H9 (cell line): ENCODE measurements at regions not wholly inside any gene's neighbourhood (a gene's known extent, or its start where the extent isn't known, plus 50 kb on each side); places are given as distances from the start of the nearest gene placed in this dataset.

ENCODE experiments used
- DNase-seq: peaks from one replicate; pipeline ENCODE4 v3.0.0-alpha.2; 2017
- H2AFZ ChIP-seq: one replicate; pipeline ENCODE4 v1.6.1; 2013; ENCODE audit warnings: mild to moderate bottlenecking, low read length, control low read depth, moderate library complexity
- H2AK5ac ChIP-seq: 2 replicates; pipeline ENCODE4 v1.6.1; 2013; ENCODE audit warnings: low read length, control low read depth, mixed read lengths; ENCODE audit not compliant: insufficient read length
- H2BK120ac ChIP-seq: one replicate; pipeline ENCODE4 v1.6.1; 2013; ENCODE audit warnings: low read depth, mild to moderate bottlenecking, low read length, control low read depth, inconsistent platforms; ENCODE audit not compliant: poor library complexity, severe bottlenecking
- H2BK12ac ChIP-seq: 2 replicates; pipeline ENCODE4 v1.6.1; 2013; ENCODE audit warnings: low read length, control low read depth, mixed read lengths, low read depth; ENCODE audit not compliant: insufficient read length
- H2BK15ac ChIP-seq: 2 replicates; pipeline ENCODE4 v1.6.1; 2013; ENCODE audit warnings: low read depth, low read length, control low read depth
- H2BK20ac ChIP-seq: one replicate; pipeline ENCODE4 v1.6.1; 2013; ENCODE audit warnings: low read depth, mild to moderate bottlenecking, low read length, control low read depth, inconsistent platforms; ENCODE audit not compliant: poor library complexity, severe bottlenecking
- H2BK5ac ChIP-seq: 2 replicates; pipeline ENCODE4 v1.6.1; 2013; ENCODE audit warnings: low read length, control low read depth, mixed read lengths; ENCODE audit not compliant: insufficient read length
- H3K14ac ChIP-seq: 2 replicates; pipeline ENCODE4 v1.6.1; 2013; ENCODE audit warnings: low read length, control low read depth; ENCODE audit not compliant: insufficient read depth
- H3K18ac ChIP-seq: 2 replicates; pipeline ENCODE4 v1.6.1; 2013; ENCODE audit warnings: low read depth, mild to moderate bottlenecking, mixed read lengths, low read length, control low read depth; ENCODE audit not compliant: insufficient read length
- H3K23ac ChIP-seq: 2 replicates; pipeline ENCODE4 v1.6.1; 2013; ENCODE audit warnings: low read length, control low read depth, mixed read lengths, low read depth; ENCODE audit not compliant: insufficient read length
- H3K23me2 ChIP-seq: 2 replicates; pipeline ENCODE4 v1.6.1; 2013; ENCODE audit warnings: low read depth, mild to moderate bottlenecking, mixed read lengths, low read length, control low read depth; ENCODE audit not compliant: insufficient read length, poor library complexity, severe bottlenecking
- H3K27ac ChIP-seq: 2 replicates; pipeline ENCODE4 v1.5.1; 2013; ENCODE audit warnings: low read length, control low read depth, mixed read lengths, low read depth; ENCODE audit not compliant: insufficient read length
- H3K27me3 ChIP-seq: 2 replicates; pipeline ENCODE4 v1.6.1; 2013; ENCODE audit warnings: low read length, control low read depth, inconsistent platforms; ENCODE audit not compliant: insufficient read depth
- H3K4ac ChIP-seq: 2 replicates; pipeline ENCODE4 v1.6.1; 2013; ENCODE audit warnings: low read depth, mild to moderate bottlenecking, control low read depth, inconsistent platforms, low read length, moderate library complexity
- H3K4me1 ChIP-seq: 2 replicates; pipeline ENCODE4 v1.6.1; 2013; ENCODE audit warnings: low read length, control low read depth, inconsistent platforms; ENCODE audit not compliant: insufficient read depth
- H3K4me2 ChIP-seq: 2 replicates; pipeline ENCODE4 v1.6.1; 2013; ENCODE audit warnings: low read length, control low read depth, mixed read lengths; ENCODE audit not compliant: insufficient read length, insufficient read depth
- H3K56ac ChIP-seq: 2 replicates; pipeline ENCODE4 v1.6.1; 2013; ENCODE audit warnings: low read depth, mild to moderate bottlenecking, mixed read lengths, low read length, control low read depth; ENCODE audit not compliant: insufficient read length
- H3K79me1 ChIP-seq: 2 replicates; pipeline ENCODE4 v1.6.1; 2013; ENCODE audit warnings: low read depth, mild to moderate bottlenecking, moderate library complexity, low read length, control low read depth, inconsistent platforms; ENCODE audit not compliant: insufficient read depth, poor library complexity, severe bottlenecking
- H3K79me2 ChIP-seq: 2 replicates; pipeline ENCODE4 v1.6.1; 2013; ENCODE audit warnings: low read length, control low read depth, inconsistent platforms; ENCODE audit not compliant: insufficient read depth
- H3K9ac ChIP-seq: 2 replicates; pipeline ENCODE4 v1.6.1; 2013; ENCODE audit warnings: low read length, control low read depth, mixed read lengths; ENCODE audit not compliant: insufficient read length; ENCODE audit errors: extremely low read depth
- H3K9me3 ChIP-seq: one replicate; pipeline ENCODE4 v1.6.1; 2013; ENCODE audit warnings: low read depth, low read length, inconsistent platforms; ENCODE audit not compliant: control insufficient read depth
- H3T11ph ChIP-seq: one replicate; pipeline ENCODE4 v1.6.1; 2013; ENCODE audit warnings: mild to moderate bottlenecking, low read length, control low read depth, inconsistent platforms
- H4K20me1 ChIP-seq: one replicate; pipeline ENCODE4 v1.6.1; 2013; ENCODE audit not compliant: control insufficient read depth, insufficient read length, insufficient read depth
- H4K5ac ChIP-seq: 2 replicates; pipeline ENCODE4 v1.6.1; 2013; ENCODE audit warnings: low read depth, mild to moderate bottlenecking, mixed read lengths, low read length, control low read depth; ENCODE audit not compliant: insufficient read length
- H4K8ac ChIP-seq: replicated peaks from 2 replicates; pipeline ENCODE4 v1.6.1; 2013; ENCODE audit warnings: low read length, control low read depth, mixed read lengths, low read depth; ENCODE audit not compliant: insufficient read length
- H4K91ac ChIP-seq: 2 replicates; pipeline ENCODE4 v1.6.1; 2013; ENCODE audit warnings: low read depth, mild to moderate bottlenecking, moderate library complexity, mixed read lengths, low read length, control low read depth; ENCODE audit not compliant: insufficient read length
- H3K27ac Mint-ChIP-seq, 3 experiments: 2 replicates in 2 of 3; 3 replicates in 1 of 3; pipeline ENCODE4 v1.8.0; 2020 to 2021; ENCODE audit warnings: mixed read lengths in 3 of 3, mild to moderate bottlenecking in 1 of 3, moderate library complexity in 1 of 3
- H3K27me3 Mint-ChIP-seq: 2 replicates; pipeline ENCODE4 v1.8.0; 2021; ENCODE audit warnings: low read depth, mild to moderate bottlenecking, moderate library complexity, mixed read lengths
- H3K36me3 Mint-ChIP-seq, 3 experiments: 2 replicates in 2 of 3; 3 replicates in 1 of 3; pipeline ENCODE4 v1.8.0; 2020 to 2021; ENCODE audit warnings: low read depth in 3 of 3, mixed read lengths in 3 of 3; ENCODE audit not compliant: insufficient read depth in 1 of 3
- H3K4me1 Mint-ChIP-seq, 2 experiments: 2 replicates each; pipeline ENCODE4 v1.8.0; 2020; ENCODE audit warnings: mixed read lengths in 2 of 2
- H3K4me3 Mint-ChIP-seq, 2 experiments: 2 replicates in 1 of 2; 3 replicates in 1 of 2; pipeline ENCODE4 v1.8.0; 2020 to 2021; ENCODE audit warnings: mild to moderate bottlenecking in 2 of 2, mixed read lengths in 2 of 2, moderate library complexity in 1 of 2
- H3K9me3 Mint-ChIP-seq, 2 experiments: 2 replicates in 1 of 2; 3 replicates in 1 of 2; pipeline ENCODE4 v1.8.0; 2020; ENCODE audit warnings: mild to moderate bottlenecking in 2 of 2, mixed read lengths in 2 of 2, moderate library complexity in 1 of 2
- CTCF ChIP-seq: fragments of 200-600 bp; sonication (generic); conservative IDR thresholded peaks from 3 replicates; pipeline ENCODE4 v1.8.0; 2021; ENCODE audit warnings: antibody characterized with exemption, mild to moderate bottlenecking
- WGBS: extraction: QIAGEN DNeasy Blood & Tissue Kit; methylation state at CpG from one replicate; pipeline ENCODE4 v1.1.7; 2013; ENCODE audit warnings: missing lambda C conversion rate, low lambda C conversion rate, mixed read lengths; ENCODE audit not compliant: insufficient read length; ENCODE audit errors: extremely low coverage; 5-methylcytosine and 5-hydroxymethylcytosine counted together

GRCh38 chr16:6048017-6048416 lies 950.4 kb upstream of the EEF2KMT start:
- no peaks in the 10 kb centered on the region for H3K36me3 Mint-ChIP-seq
- Histone ChIP-seq H3K4me2 (no peak overlapping the region), H3K14ac (no peak overlapping the region), H2AFZ (no peak overlapping the region), H2BK5ac (no peak overlapping the region), H3K23ac (no peak overlapping the region), H3K27me3 (no peaks in the 10 kb centered on the region), H4K5ac (no peak overlapping the region), H2BK120ac (no peak overlapping the region), H3K79me2 (no peaks in the 10 kb centered on the region), H3K56ac (no peak overlapping the region), H2AK5ac (no peak overlapping the region), H3K9me3 (no peaks in the 10 kb centered on the region), H2BK15ac (no peak overlapping the region), H3K9ac (no peak overlapping the region), H4K20me1 (no peaks in the 10 kb centered on the region), H2BK20ac (no peak overlapping the region), H3K79me1 (no peaks in the 10 kb centered on the region), H3T11ph (no peak overlapping the region), H3K4ac (no peak overlapping the region), H2BK12ac (no peak overlapping the region), H3K23me2 (no peaks in the 10 kb centered on the region), H4K91ac (no peak overlapping the region), H4K8ac (no peak overlapping the region), H3K27ac (no peak overlapping the region), H3K18ac (no peak overlapping the region), H3K4me1 (no peaks in the 10 kb centered on the region; the same call in 1 of the 2 replicates)
- H3K4me1 Mint-ChIP-seq, result peaks cover 22% of the 10 kb centered on the region in 2 experiments
- no CpG with 5 or more reads among the region's 3 CpGs for WGBS
- H3K9me3 Mint-ChIP-seq, result no peaks in the 10 kb centered on the region
- DNase-seq, result no peak
- H3K27me3 Mint-ChIP-seq, result no peaks in the 10 kb centered on the region; the same call in none of the 2 replicates
- H3K27ac Mint-ChIP-seq, result no peak overlapping the region
- H3K4me3 Mint-ChIP-seq, result no peak overlapping the region
- TF ChIP-seq CTCF, result no peak
